HG02884 (cell line): ENCODE measurements at regions not wholly inside any gene's neighbourhood (a gene's known extent, or its start where the extent isn't known, plus 50 kb on each side); places are given as distances from the start of the nearest gene placed in this dataset.
A peak's percentile ranks its signal among the peaks of the same experiment; 100 is the strongest.

ENCODE experiments used
- ATAC-seq: cut with Tn5 transposase; IDR thresholded peaks from one replicate; pipeline ENCODE4 v1.9.1; 2021; ENCODE audit warnings: mild to moderate bottlenecking, moderate library complexity; ENCODE audit not compliant: unreplicated experiment

GRCh38 chr15:38646716-38647115 is 82.1 kb upstream of the RASGRP1 start:
- no peak for ATAC-seq

GRCh38 chr15:38647683-38648082 is 83.1 kb upstream of the RASGRP1 start:
- ATAC-seq = no peak

- no peak for ATAC-seq
Measured at GRCh38 chr15:38648121-38648843, 83.7 kb upstream of the RASGRP1 start.

- no peak for ATAC-seq
Measured at GRCh38 chr15:38650384-38650783, 85.8 kb upstream of the RASGRP1 start.

- ATAC-seq = no peak
Measured at GRCh38 chr15:38650936-38651327, 86.3 kb upstream of the RASGRP1 start.

GRCh38 chr15:38651328-38652038 is 86.9 kb upstream of the RASGRP1 start:
- ATAC-seq = no peak

- ATAC-seq = no peak
Measured at GRCh38 chr15:38652183-38652794, 87.7 kb upstream of the RASGRP1 start.

GRCh38 chr15:38652998-38653397 is 88.4 kb upstream of the RASGRP1 start:
- ATAC-seq = no peak

- no peak for ATAC-seq
Measured at GRCh38 chr15:38658431-38658830, 93.8 kb upstream of the RASGRP1 start.

GRCh38 chr15:38660738-38661137 is 96.1 kb upstream of the RASGRP1 start:
- ATAC-seq = no peak

- ATAC-seq = no peak
Measured at GRCh38 chr15:38662033-38662802, 97.6 kb upstream of the RASGRP1 start.

GRCh38 chr15:38662805-38663204 is 98.2 kb upstream of the RASGRP1 start:
- no peak for ATAC-seq

- ATAC-seq = no peak
Measured at GRCh38 chr15:38665586-38666305, 101.1 kb upstream of the RASGRP1 start.

- no peak for ATAC-seq
Measured at GRCh38 chr15:38666865-38667510, 102.4 kb upstream of the RASGRP1 start.

GRCh38 chr15:38667890-38668850 is 103.6 kb upstream of the RASGRP1 start:
- no peak for ATAC-seq

- no peak for ATAC-seq
Measured at GRCh38 chr15:38668898-38669391, 104.3 kb upstream of the RASGRP1 start.

- ATAC-seq = peak; percentile 40
Measured at GRCh38 chr15:38670128-38671005, 105.8 kb upstream of the RASGRP1 start.

GRCh38 chr15:38671006-38671387 is 106.4 kb upstream of the RASGRP1 start:
- ATAC-seq = no peak
